Activated CD4-positive, alpha-beta T cell treated with anti-CD3 and anti-CD28 coated beads, Interleukin-2, amount 10 ng/mL, durations not matched to agents 7 days and 5 days (primary cell): ENCODE measurements at regions not wholly inside any gene's neighbourhood (a gene's known extent, or its start where the extent isn't known, plus 50 kb on each side); places are given as distances from the start of the nearest gene placed in this dataset.

Experiments
- CTCF ChIA-PET: fragments of 350-600 bp; sonication (Branson Sonifier 250); formaldehyde crosslinking; loops from one replicate; lab custom pipeline; 2021; ENCODE audit warnings: antibody characterized with exemption; lab: Charles Lee
- POLR2A ChIA-PET: fragments of 350-600 bp; sonication (Branson Sonifier 250); formaldehyde crosslinking; loops from one replicate; lab custom pipeline; 2021; ENCODE audit warnings: antibody characterized with exemption; lab: Charles Lee
- DNase-seq: peaks from one replicate; pipeline ENCODE4 v3.0.0-alpha.2; 2020
- H3K27ac Mint-ChIP-seq: one replicate; pipeline ENCODE4 v1.8.0; 2021; ENCODE audit warnings: mild to moderate bottlenecking, moderate library complexity, mixed read lengths
- H3K27me3 Mint-ChIP-seq: one replicate; pipeline ENCODE4 v1.8.0; 2021; ENCODE audit warnings: mixed read lengths
- H3K36me3 Mint-ChIP-seq: one replicate; pipeline ENCODE4 v1.8.0; 2021; ENCODE audit warnings: low read depth, mixed read lengths
- H3K4me1 Mint-ChIP-seq: one replicate; pipeline ENCODE4 v1.8.0; 2021; ENCODE audit warnings: mixed read lengths
- H3K4me3 Mint-ChIP-seq: one replicate; pipeline ENCODE4 v1.8.0; 2021; ENCODE audit warnings: mild to moderate bottlenecking, moderate library complexity, mixed read lengths
- H3K9me3 Mint-ChIP-seq: one replicate; pipeline ENCODE4 v1.8.0; 2021; ENCODE audit warnings: mixed read lengths

GRCh38 chr3:165644331-165644730 lies 192.9 kb downstream of the BCHE start:
- no peak overlapping the region for H3K27ac Mint-ChIP-seq
- CTCF ChIA-PET, result no interaction called here
- POLR2A ChIA-PET, result no interaction called here
- no peaks in the 10 kb centered on the region for H3K9me3 Mint-ChIP-seq
- H3K27me3 Mint-ChIP-seq, result no peaks in the 10 kb centered on the region
- H3K36me3 Mint-ChIP-seq, result no peaks in the 10 kb centered on the region
- DNase-seq, result no peak
- H3K4me1 Mint-ChIP-seq, result no peaks in the 10 kb centered on the region
- H3K4me3 Mint-ChIP-seq, result no peak overlapping the region

- H3K4me1 Mint-ChIP-seq, result no peaks in the 10 kb centered on the region
- POLR2A ChIA-PET, result no interaction called here
- no peak overlapping the region for H3K27ac Mint-ChIP-seq
Observed at GRCh38 chr3:165643425-165643824, 193.8 kb downstream of the BCHE start.

GRCh38 chr3:165642761-165643420 lies 194.3 kb downstream of the BCHE start:
- no peak overlapping the region for H3K4me3 Mint-ChIP-seq
- CTCF ChIA-PET, result no interaction called here

More at GRCh38 chr3:165643425-165643824, 193.8 kb downstream of the BCHE start:
- DNase-seq, result no peak
- Mint-ChIP-seq H3K27me3 (no peaks in the 10 kb centered on the region), H3K4me3 (no peak overlapping the region), H3K9me3 (no peaks in the 10 kb centered on the region), H3K36me3 (no peaks in the 10 kb centered on the region)
- CTCF ChIA-PET, result no interaction called here

DNA sequence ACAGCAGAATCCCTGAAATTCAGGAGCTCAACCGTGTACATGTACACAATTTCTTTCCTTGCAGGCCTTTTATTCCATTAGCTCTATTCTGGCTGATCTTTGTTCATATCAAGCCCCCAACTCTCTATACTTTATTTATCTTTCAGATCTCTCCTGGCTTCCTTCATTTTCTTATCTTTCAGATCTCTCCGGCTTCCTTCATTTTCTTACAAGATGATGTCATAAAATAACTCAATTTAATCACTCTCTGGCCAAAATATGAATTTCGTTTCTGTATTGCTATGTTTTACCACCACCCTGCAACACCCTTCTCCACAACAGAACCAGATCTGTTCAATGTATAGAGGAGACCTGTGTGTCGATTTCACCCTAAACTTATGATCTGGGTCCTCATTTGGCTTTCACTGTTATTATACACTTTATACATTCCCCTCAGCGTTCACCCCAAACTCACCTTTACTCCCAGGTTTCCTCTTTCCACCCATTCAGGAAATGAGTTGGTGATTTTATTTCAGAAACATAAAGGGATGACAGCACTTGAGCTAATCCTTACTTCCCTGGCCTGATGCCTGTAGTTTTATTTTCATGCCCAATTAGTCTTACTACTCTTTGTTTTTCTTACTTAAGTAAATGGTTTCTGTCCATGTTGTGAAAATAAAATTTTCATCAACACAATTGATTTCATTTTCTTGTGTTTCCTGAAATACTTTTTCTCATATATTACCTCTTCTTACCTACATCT lies 195.5 kb downstream of the BCHE start:
- CTCF ChIA-PET, result no interaction called here
- no peak for DNase-seq
- no peaks in the 10 kb centered on the region for H3K27me3 Mint-ChIP-seq
- no peaks in the 10 kb centered on the region for H3K36me3 Mint-ChIP-seq
- H3K27ac Mint-ChIP-seq, result no peak overlapping the region
- POLR2A ChIA-PET, result no interaction called here
- H3K4me3 Mint-ChIP-seq, result no peak overlapping the region
- no peaks in the 10 kb centered on the region for H3K4me1 Mint-ChIP-seq
- H3K9me3 Mint-ChIP-seq, result peaks cover 2% of the 10 kb centered on the region

More at GRCh38 chr3:165642761-165643420, 194.3 kb downstream of the BCHE start:
- Mint-ChIP-seq H3K9me3 (peaks cover 2% of the 10 kb centered on the region), H3K4me1 (no peaks in the 10 kb centered on the region), H3K27me3 (no peaks in the 10 kb centered on the region), H3K36me3 (no peaks in the 10 kb centered on the region), H3K27ac (no peak overlapping the region)
- POLR2A ChIA-PET, result no interaction called here
- no peak for DNase-seq

DNA sequence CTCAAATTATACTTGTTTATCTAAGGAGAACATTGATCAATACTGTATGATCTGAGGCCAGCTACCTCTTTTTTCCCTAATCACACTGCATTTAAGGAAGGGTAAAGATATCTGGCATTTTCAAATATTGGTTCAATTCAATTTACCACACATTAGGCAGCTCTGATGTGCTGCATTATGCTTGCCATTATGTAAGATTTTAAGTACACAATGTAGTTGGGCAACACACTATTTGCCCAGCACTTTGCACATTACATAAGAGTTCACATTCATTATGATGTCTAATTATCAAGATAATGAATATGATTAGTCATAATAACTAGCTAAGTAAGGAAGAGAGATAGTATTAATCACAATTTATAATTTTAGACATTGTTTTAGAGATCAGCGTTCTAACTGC lies 196.3 kb downstream of the BCHE start:
- H3K4me3 Mint-ChIP-seq, result no peak overlapping the region
- H3K27ac Mint-ChIP-seq, result no peak overlapping the region
- H3K27me3 Mint-ChIP-seq, result no peaks in the 10 kb centered on the region
- DNase-seq, result no peak
- ChIA-PET POLR2A (no interaction called here), CTCF (no interaction called here)
- H3K9me3 Mint-ChIP-seq, result peaks cover 2% of the 10 kb centered on the region
- no peaks in the 10 kb centered on the region for H3K4me1 Mint-ChIP-seq
- no peaks in the 10 kb centered on the region for H3K36me3 Mint-ChIP-seq

DNA sequence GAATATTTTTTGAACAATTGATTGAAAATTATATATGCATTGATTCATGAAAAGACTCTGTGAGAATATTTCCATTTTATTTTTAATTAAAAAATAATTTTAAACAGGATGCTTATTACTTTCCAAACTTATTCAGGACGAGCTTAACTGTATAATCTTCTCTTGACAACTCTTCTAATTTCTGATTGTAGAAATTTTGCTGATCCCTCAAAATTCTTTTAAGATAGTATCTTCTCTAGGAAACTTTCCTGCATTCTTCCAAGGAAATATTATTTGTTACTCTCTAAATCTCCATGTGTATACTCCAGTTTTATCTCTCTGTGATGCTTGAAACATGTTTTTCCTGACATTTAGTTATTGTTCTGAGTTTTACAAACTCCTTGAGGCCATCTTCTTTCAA lies 197.2 kb downstream of the BCHE start:
- H3K36me3 Mint-ChIP-seq, result no peaks in the 10 kb centered on the region
- no peaks in the 10 kb centered on the region for H3K4me1 Mint-ChIP-seq
- peaks cover 2% of the 10 kb centered on the region for H3K9me3 Mint-ChIP-seq
- DNase-seq, result no peak
- POLR2A ChIA-PET, result no interaction called here
- CTCF ChIA-PET, result no interaction called here
- H3K4me3 Mint-ChIP-seq, result no peak overlapping the region
- H3K27ac Mint-ChIP-seq, result no peak overlapping the region
- H3K27me3 Mint-ChIP-seq, result no peaks in the 10 kb centered on the region

DNA sequence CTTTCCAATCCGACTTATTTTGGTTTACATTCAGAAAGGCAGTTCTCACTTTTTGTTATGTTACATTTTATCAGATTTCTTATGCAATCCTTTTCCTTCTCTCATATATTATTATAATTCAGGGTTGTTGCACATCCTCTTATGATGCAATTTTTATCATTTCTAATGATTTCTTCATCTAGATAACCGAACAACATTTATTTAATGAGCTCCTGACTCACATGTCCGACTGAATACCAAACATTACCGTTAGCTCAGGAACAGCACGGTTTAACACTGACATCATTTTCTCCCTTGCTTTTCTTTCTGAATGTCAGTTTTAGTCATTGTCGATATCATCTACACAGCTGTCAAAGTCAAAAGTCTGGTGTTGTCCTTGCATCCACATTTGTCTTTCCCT lies 199.2 kb downstream of the BCHE start:
- H3K27me3 Mint-ChIP-seq, result no peaks in the 10 kb centered on the region
- POLR2A ChIA-PET, result no interaction called here

GRCh38 chr3:165636684-165637015 lies 200.6 kb downstream of the BCHE start:
- H3K4me1 Mint-ChIP-seq, result no peaks in the 10 kb centered on the region
- no peaks in the 10 kb centered on the region for H3K27me3 Mint-ChIP-seq
- CTCF ChIA-PET, result no interaction called here
- H3K27ac Mint-ChIP-seq, result no peak overlapping the region
- H3K9me3 Mint-ChIP-seq, result peaks cover 10% of the 10 kb centered on the region
- no peak overlapping the region for H3K4me3 Mint-ChIP-seq
- no peak for DNase-seq
- H3K36me3 Mint-ChIP-seq, result no peaks in the 10 kb centered on the region
- POLR2A ChIA-PET, result no interaction called here

More for the DNA sequence above, 199.2 kb downstream of the BCHE start:
- Mint-ChIP-seq H3K27ac (no peak overlapping the region), H3K9me3 (peaks cover 10% of the 10 kb centered on the region), H3K4me1 (no peaks in the 10 kb centered on the region), H3K4me3 (no peak overlapping the region), H3K36me3 (no peaks in the 10 kb centered on the region)
- DNase-seq, result no peak
- CTCF ChIA-PET, result no interaction called here

- ChIA-PET POLR2A (no interaction called here), CTCF (no interaction called here)
- Mint-ChIP-seq H3K9me3 (peaks cover 10% of the 10 kb centered on the region), H3K27ac (no peak overlapping the region), H3K4me1 (no peaks in the 10 kb centered on the region), H3K4me3 (no peak overlapping the region), H3K36me3 (no peaks in the 10 kb centered on the region), H3K27me3 (no peaks in the 10 kb centered on the region)
- no peak for DNase-seq
Observed at GRCh38 chr3:165635791-165636683, 201.2 kb downstream of the BCHE start.

DNA sequence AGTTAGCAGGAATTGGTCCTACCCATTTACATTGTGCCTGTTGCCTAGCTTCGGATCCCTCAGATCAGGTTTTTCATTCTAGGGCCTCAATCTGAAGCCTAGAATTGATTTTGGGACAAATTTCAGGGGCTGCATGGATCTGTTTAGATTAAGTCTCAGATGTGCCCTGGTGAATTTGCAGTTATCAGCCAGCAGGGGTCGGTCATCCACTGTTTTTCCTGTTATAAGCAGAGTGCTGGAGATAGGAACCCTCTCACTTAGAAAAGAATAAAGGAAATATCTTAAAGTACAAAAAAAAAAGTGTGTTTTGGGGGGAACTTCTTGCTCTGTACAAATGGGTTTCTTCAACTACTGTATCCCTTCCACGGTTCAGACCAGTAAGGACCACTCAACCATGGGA lies 212.5 kb downstream of the BCHE start:
- DNase-seq, result no peak
- POLR2A ChIA-PET, result no interaction called here

GRCh38 chr3:165622356-165622755 lies 214.9 kb downstream of the BCHE start:
- Mint-ChIP-seq H3K27me3 (no peaks in the 10 kb centered on the region), H3K4me3 (no peak overlapping the region), H3K9me3 (peaks cover 4% of the 10 kb centered on the region), H3K27ac (no peak overlapping the region), H3K36me3 (no peaks in the 10 kb centered on the region), H3K4me1 (no peaks in the 10 kb centered on the region)
- CTCF ChIA-PET, result no interaction called here
- POLR2A ChIA-PET, result no interaction called here
- no peak for DNase-seq

More for the DNA sequence above, 212.5 kb downstream of the BCHE start:
- CTCF ChIA-PET, result no interaction called here
- H3K27me3 Mint-ChIP-seq, result no peaks in the 10 kb centered on the region
- H3K36me3 Mint-ChIP-seq, result no peaks in the 10 kb centered on the region
- no peak overlapping the region for H3K27ac Mint-ChIP-seq
- H3K4me1 Mint-ChIP-seq, result no peaks in the 10 kb centered on the region
- peaks cover 6% of the 10 kb centered on the region for H3K9me3 Mint-ChIP-seq
- H3K4me3 Mint-ChIP-seq, result no peak overlapping the region

DNA sequence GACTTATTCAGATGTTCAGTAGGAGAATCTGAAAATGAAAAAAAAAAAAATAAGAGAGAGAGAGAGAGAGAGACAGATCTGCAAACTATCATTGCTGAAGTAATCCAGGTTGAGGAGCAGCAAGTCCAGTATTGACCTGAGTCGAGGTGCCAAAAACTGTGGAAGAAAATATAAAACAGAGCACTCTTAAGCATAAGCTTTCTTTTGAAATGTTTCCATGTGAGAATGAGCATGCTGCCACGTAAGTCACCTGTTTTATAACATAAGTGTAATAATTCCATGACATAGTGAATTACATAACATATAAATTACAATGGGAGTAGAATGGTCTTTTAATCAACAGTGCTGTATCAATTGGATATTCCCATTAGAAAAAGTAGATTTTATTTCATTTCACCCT lies 218.2 kb downstream of the BCHE start:
- Mint-ChIP-seq H3K4me3 (no peak overlapping the region), H3K27me3 (no peaks in the 10 kb centered on the region), H3K36me3 (no peaks in the 10 kb centered on the region), H3K9me3 (no peaks in the 10 kb centered on the region), H3K4me1 (no peaks in the 10 kb centered on the region), H3K27ac (no peak overlapping the region)
- ChIA-PET POLR2A (no interaction called here), CTCF (no interaction called here)
- DNase-seq, result no peak

GRCh38 chr3:165617134-165617533 lies 220.1 kb downstream of the BCHE start:
- Mint-ChIP-seq H3K4me3 (no peak overlapping the region), H3K27me3 (no peaks in the 10 kb centered on the region), H3K9me3 (no peaks in the 10 kb centered on the region), H3K36me3 (no peaks in the 10 kb centered on the region), H3K4me1 (no peaks in the 10 kb centered on the region), H3K27ac (no peak overlapping the region)
- CTCF ChIA-PET, result no interaction called here
- no peak for DNase-seq
- POLR2A ChIA-PET, result no interaction called here
